Skin epidermis (tissue), 12 donors: ENCODE measurements at regions not wholly inside any gene's neighbourhood (a gene's known extent, or its start where the extent isn't known, plus 50 kb on each side); places are given as distances from the start of the nearest gene placed in this dataset.

ENCODE experiments used
- H3K27ac ChIP-seq, 21 experiments: fragments of 200-600 bp; sonication (generic) in 11 of 21; one replicate each; pipeline ENCODE4 v1.5.0; 2020; ENCODE audit warnings: mild to moderate bottlenecking in 3 of 21, inconsistent platforms in 2 of 21, moderate library complexity in 2 of 21
- H3K4me3 ChIP-seq, 7 experiments: fragments of 200-600 bp; sonication (generic) in 2 of 7; one replicate each; pipeline ENCODE4 v1.5.0; 2020; ENCODE audit warnings: inconsistent platforms in 2 of 7, mild to moderate bottlenecking in 2 of 7, moderate library complexity in 1 of 7

- Histone ChIP-seq H3K27ac (no peak overlapping the region), H3K4me3 (no peak overlapping the region)
Observed at GRCh38 chr7:10181996-10182395, 791.7 kb upstream of the PHF14 start.

DNA sequence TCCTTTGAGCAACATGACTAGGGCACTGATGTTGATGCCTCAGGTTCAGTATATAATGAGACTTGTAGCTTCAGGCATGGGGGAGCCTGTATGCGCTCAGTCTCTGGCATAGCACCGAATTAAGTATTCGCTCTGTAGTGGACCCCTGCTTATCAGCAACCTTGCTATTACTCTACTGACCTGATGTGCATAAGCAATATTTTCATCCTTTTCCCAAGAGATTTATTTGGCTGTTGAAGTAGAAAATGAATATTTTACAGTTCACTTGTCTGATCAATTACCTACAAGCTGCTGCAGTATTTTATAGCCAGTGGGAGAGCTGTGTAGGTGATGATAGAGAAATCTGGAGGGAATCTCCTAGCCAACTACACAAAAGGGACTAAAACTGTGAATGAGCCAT, 781.6 kb upstream of the PHF14 start:
- Histone ChIP-seq H3K4me3 (no peak overlapping the region), H3K27ac (no peak overlapping the region)

- Histone ChIP-seq H3K27ac (no peak overlapping the region), H3K4me3 (no peak overlapping the region)
Observed at GRCh38 chr7:10205696-10206095, 768.0 kb upstream of the PHF14 start.

- Histone ChIP-seq H3K4me3 (no peak overlapping the region), H3K27ac (no peak overlapping the region)
Observed at GRCh38 chr7:10210000-10210399, 763.7 kb upstream of the PHF14 start.

- H3K27ac ChIP-seq, result no peak overlapping the region
- no peak overlapping the region for H3K4me3 ChIP-seq
Observed at GRCh38 chr7:10211016-10211415, 762.7 kb upstream of the PHF14 start.

GRCh38 chr7:10211861-10212260, 761.8 kb upstream of the PHF14 start:
- Histone ChIP-seq H3K27ac (no peak overlapping the region), H3K4me3 (no peak overlapping the region)

DNA sequence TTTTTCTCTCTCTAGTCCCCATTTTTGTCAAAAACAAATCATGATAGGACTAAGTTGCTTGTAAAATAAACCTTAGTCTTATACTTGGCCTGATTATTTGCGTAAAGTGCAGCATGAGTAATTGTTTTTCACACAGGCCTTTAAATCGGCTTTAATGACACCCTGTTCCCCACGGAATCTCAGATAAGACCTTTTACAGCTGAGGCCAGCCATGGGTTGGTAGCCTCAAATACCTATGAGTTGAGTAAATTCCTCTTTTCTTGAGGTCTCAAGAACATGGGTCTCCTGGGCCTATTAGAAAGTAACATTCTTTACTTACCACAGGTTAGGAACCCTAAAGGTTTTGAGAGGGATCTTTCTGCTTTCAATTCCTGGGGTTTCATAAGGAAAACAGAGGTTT, 761.0 kb upstream of the PHF14 start:
- no peak overlapping the region for H3K27ac ChIP-seq
- H3K4me3 ChIP-seq, result no peak overlapping the region

GRCh38 chr7:10216462-10216861, 757.2 kb upstream of the PHF14 start:
- H3K27ac ChIP-seq, result no peak overlapping the region
- H3K4me3 ChIP-seq, result no peak overlapping the region

DNA sequence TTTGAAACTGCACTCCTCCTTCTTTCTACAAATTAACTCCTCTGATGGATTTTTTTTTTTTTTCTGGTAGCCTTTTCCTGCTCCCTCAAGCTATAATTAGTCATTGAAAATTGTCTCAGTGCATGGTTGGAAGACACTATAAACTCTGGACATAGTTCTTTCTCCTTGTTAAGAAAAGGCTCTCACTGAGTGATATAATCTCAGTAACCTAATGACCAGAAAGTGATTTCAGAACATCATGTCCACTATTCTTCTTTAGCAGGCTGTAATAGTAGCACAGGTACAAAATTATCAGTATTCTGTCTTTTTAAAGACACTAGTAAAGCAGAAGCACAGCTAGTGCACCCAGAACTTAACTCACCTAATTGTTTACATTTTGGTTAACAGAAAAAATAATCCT, 752.6 kb upstream of the PHF14 start:
- Histone ChIP-seq H3K4me3 (no peak overlapping the region), H3K27ac (no peak overlapping the region)

GRCh38 chr7:10222976-10223375, 750.7 kb upstream of the PHF14 start:
- H3K27ac ChIP-seq, result no peak overlapping the region
- no peak overlapping the region for H3K4me3 ChIP-seq

DNA sequence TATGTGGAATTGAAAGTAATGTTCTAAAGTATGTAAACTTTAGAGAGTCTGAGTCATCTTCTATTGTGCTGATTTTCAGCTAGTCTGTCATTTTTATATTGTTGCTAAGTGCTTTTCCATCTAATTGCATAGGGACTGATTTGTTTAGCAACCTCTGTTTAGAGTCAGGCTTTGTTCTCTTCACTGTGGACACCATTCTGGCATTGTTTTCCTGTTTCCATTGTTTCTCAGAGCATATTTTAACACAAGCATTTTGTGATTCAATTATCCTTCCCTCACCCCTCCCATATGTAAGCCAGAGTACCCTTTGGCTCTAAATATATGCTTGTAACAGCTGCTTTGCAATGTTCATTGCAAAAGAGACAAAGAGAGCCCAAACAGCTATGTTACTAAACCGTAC, 748.4 kb upstream of the PHF14 start:
- H3K27ac ChIP-seq, result no peak overlapping the region
- no peak overlapping the region for H3K4me3 ChIP-seq

DNA sequence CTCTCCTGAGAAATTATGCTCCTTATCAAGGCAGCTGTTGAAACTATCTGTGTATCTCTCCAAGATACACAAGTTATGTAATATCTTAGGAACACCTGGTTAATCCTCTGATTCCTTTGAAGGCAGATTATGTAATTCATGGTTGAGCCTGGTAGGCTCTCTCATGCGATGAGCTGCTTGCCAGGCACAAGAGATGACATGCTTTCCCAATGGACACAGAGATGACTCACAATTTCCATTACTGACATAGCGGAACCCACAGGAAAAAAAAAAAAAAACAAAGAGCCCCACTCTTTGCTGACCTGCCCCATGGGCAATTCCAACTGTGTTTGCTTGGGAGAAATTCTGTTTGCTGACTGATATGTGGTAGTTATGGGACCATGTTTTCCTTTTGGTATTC, 736.4 kb upstream of the PHF14 start:
- no peak overlapping the region for H3K27ac ChIP-seq
- H3K4me3 ChIP-seq, result no peak overlapping the region

GRCh38 chr7:10238641-10239040, 735.0 kb upstream of the PHF14 start:
- Histone ChIP-seq H3K4me3 (no peak overlapping the region), H3K27ac (no peak overlapping the region)

DNA sequence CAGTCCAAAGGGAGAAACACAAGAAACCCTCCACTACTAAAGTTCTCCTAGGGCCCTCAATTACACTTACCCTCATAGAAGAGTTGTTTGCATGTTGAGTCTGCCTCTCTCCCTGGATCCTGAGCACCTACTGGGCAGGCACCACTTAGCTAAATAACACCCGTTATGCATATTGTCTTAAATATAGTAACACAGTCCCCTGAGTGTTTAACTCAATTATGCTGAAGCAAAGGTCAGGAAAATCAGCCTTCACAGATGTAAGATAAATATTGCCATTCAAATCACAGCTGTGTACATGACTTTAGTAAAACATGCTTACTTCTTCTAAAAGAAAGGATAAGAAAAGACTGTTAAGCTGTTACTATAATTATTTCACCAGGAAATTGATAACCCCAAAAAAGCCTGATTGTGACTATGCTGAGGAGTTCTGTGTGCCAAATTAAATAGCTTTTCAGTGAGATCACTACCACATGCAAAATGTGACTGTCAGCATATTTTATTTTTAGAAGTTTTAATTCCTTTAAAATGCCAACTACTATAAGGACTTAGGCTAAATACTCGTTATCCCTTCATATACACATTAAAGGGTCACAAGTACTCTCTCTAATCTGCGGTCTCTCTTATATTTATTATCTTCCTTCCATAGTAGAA, 733.9 kb upstream of the PHF14 start:
- no peak overlapping the region for H3K4me3 ChIP-seq
- H3K27ac ChIP-seq, result no peak overlapping the region

- Histone ChIP-seq H3K27ac (no peak overlapping the region), H3K4me3 (no peak overlapping the region)
Observed at GRCh38 chr7:10245406-10245805, 728.3 kb upstream of the PHF14 start.

DNA sequence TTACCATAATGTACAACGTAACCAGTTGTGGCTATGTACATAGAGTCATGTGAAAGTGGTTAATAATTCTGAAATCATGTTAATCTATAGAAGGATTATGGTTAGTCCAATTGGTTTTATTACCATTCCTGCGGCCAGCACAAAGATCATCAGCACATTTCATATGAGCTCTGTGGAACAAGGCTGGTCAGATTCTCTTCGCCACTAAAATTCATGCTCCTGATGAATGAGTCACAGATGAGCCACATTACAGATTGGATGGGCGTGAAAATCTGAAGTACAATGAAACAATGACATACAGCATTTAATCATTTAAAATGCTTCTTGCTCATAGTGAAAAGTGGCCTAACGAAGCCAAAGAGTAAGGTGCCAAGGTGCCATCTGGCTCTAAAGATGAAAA, 716.2 kb upstream of the PHF14 start:
- Histone ChIP-seq H3K27ac (no peak overlapping the region), H3K4me3 (no peak overlapping the region)

GRCh38 chr7:10266976-10267375, 706.7 kb upstream of the PHF14 start:
- no peak overlapping the region for H3K4me3 ChIP-seq
- no peak overlapping the region for H3K27ac ChIP-seq

DNA sequence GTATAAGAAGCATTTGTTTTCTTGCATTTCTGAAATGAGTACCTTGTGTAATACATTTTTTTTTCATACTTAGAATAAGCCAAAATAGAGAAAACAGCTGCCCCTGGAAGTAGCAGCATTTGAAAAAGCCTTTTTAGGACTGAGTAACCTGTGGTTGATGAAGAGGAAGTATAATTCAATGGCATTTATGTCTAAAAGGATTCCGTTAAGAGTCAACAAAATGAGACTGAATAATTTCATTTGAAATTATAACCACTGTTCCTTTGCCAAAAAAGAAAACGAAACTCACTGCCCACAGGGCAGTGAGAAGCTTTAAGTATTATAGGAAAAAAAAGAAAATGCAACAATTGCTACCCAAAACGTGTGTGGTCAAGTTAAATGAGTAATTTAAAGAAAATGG, 705.6 kb upstream of the PHF14 start:
- Histone ChIP-seq H3K27ac (no peak overlapping the region), H3K4me3 (no peak overlapping the region)

DNA sequence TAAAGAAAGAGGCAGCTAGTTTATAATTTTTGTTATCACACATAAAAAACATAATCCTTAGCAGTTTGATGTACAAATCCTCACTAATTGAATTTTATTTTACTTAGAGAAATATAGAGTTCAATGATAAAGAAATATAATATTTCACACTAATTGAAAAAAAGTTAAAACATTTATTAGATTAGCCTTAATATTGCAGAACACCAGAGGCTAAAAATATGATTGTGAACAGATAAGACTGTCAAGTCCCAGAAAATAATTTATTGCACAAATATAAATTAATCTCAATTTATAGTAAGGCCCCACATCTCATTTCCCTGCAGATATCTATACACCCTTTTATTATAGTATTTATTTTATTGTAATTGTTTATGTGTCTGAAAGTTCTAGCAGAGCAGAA, 690.8 kb upstream of the PHF14 start:
- H3K27ac ChIP-seq, result no peak overlapping the region

GRCh38 chr7:10284001-10284400, 689.7 kb upstream of the PHF14 start:
- Histone ChIP-seq H3K27ac (no peak overlapping the region), H3K4me3 (no peak overlapping the region)

More for the DNA sequence above, 690.8 kb upstream of the PHF14 start:
- H3K4me3 ChIP-seq, result no peak overlapping the region

GRCh38 chr7:10299384-10299783, 674.3 kb upstream of the PHF14 start:
- no peak overlapping the region for H3K4me3 ChIP-seq
- H3K27ac ChIP-seq, result no peak overlapping the region

- H3K4me3 ChIP-seq, result no peak overlapping the region
- H3K27ac ChIP-seq, result no peak overlapping the region
Observed at GRCh38 chr7:10300577-10300976, 673.1 kb upstream of the PHF14 start.

DNA sequence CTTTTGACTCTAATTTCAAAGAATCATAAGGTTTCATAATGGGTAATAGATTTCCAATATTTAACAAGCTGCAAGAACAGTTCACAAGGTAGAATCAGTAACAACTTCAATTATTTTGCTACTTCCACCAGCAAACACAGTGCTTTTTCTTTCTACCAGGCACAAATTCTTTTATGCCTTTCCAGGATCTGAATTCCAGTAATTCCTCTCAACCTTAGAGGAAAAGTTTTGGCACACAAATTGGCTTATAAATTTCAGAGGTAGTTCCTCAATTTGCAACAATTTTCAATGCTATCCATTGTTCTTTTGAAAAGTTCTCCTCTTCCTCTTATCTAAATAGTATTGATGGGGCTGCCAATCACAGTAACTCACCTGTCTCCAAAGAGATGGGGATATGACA, 665.4 kb upstream of the PHF14 start:
- Histone ChIP-seq H3K4me3 (no peak overlapping the region), H3K27ac (no peak overlapping the region)
